ENCODE measurements at regions not wholly inside any gene's neighbourhood (a gene's known extent, or its start where the extent isn't known, plus 50 kb on each side); places are given as distances from the start of the nearest gene placed in this dataset.

GRCh38 chrX:69388526-69388925 is 115.6 kb upstream of the NALF2 start:
- H3K4me3 ChIP-seq (ENCODE audit: low read depth, low read length), result no peak overlapping the region
- DNase-seq (ENCODE audit: low read depth) (no peak), FAIRE-seq (no peak)
- H3K27me3 ChIP-seq (ENCODE audit: control insufficient read depth, insufficient read depth, low read length), result no peaks in the 10 kb centered on the region
- no peak for TF ChIP-seq CTCF (IDR thresholded peaks at IDR 0.05; ENCODE audit: insufficient read depth, low read length, severe bottlenecking)
- no peaks in the 10 kb centered on the region for H3K36me3 ChIP-seq (ENCODE audit: control insufficient read depth, insufficient read depth, low read length)

- FAIRE-seq, result no peak
- Histone ChIP-seq H3K27me3 (ENCODE audit: control insufficient read depth, insufficient read depth, low read length) (no peaks in the 10 kb centered on the region), H3K36me3 (ENCODE audit: control insufficient read depth, insufficient read depth, low read length) (no peaks in the 10 kb centered on the region), H3K4me3 (ENCODE audit: low read depth, low read length) (no peak overlapping the region)
- DNase-seq (ENCODE audit: low read depth), result peak; percentile 15
- peak; percentile 69 for TF ChIP-seq CTCF (IDR thresholded peaks at IDR 0.05; ENCODE audit: insufficient read depth, low read length, severe bottlenecking)
Observed at GRCh38 chrX:69387567-69388487, 116.3 kb upstream of the NALF2 start.

GRCh38 chrX:69386681-69387080 is 117.4 kb upstream of the NALF2 start:
- FAIRE-seq (no peak), DNase-seq (ENCODE audit: low read depth) (no peak)
- H3K36me3 ChIP-seq (ENCODE audit: control insufficient read depth, insufficient read depth, low read length), result no peaks in the 10 kb centered on the region
- H3K4me3 ChIP-seq (ENCODE audit: low read depth, low read length), result no peak overlapping the region
- no peaks in the 10 kb centered on the region for H3K27me3 ChIP-seq (ENCODE audit: control insufficient read depth, insufficient read depth, low read length)
- no peak for TF ChIP-seq CTCF (IDR thresholded peaks at IDR 0.05; ENCODE audit: insufficient read depth, low read length, severe bottlenecking)

- DNase-seq (ENCODE audit: low read depth) (no peak), FAIRE-seq (no peak)
- no peak overlapping the region for H3K4me3 ChIP-seq (ENCODE audit: low read depth, low read length)
- TF ChIP-seq CTCF (IDR thresholded peaks at IDR 0.05; ENCODE audit: insufficient read depth, low read length, severe bottlenecking), result no peak
- no peaks in the 10 kb centered on the region for H3K27me3 ChIP-seq (ENCODE audit: control insufficient read depth, insufficient read depth, low read length)
- no peaks in the 10 kb centered on the region for H3K36me3 ChIP-seq (ENCODE audit: control insufficient read depth, insufficient read depth, low read length)
Observed at GRCh38 chrX:69379412-69379811, 124.7 kb upstream of the NALF2 start.

GRCh38 chrX:69374569-69374968 is 129.6 kb upstream of the NALF2 start:
- FAIRE-seq (no peak), DNase-seq (ENCODE audit: low read depth) (no peak)
- TF ChIP-seq CTCF (IDR thresholded peaks at IDR 0.05; ENCODE audit: insufficient read depth, low read length, severe bottlenecking), result no peak
- H3K4me3 ChIP-seq (ENCODE audit: low read depth, low read length), result no peak overlapping the region
- H3K27me3 ChIP-seq (ENCODE audit: control insufficient read depth, insufficient read depth, low read length), result no peaks in the 10 kb centered on the region
- no peaks in the 10 kb centered on the region for H3K36me3 ChIP-seq (ENCODE audit: control insufficient read depth, insufficient read depth, low read length)
